Transverse colon (tissue), 4 donors: ENCODE measurements at regions not wholly inside any gene's neighbourhood (a gene's known extent, or its start where the extent isn't known, plus 50 kb on each side); places are given as distances from the start of the nearest gene placed in this dataset.

Source experiments
- DNase-seq: peaks from one replicate; pipeline ENCODE4 v3.0.0-alpha.2; 2019
- H3K27ac ChIP-seq, 4 donors: fragments of 200-600 bp; sonication (generic); 2 replicates each; pipeline ENCODE4 v1.5.1; 2016 to 2018; ENCODE audit warnings: inconsistent platforms in 4 of 4
- H3K27me3 ChIP-seq: fragments of 200-600 bp; sonication (generic); 2 replicates; pipeline ENCODE4 v1.5.1; 2017; ENCODE audit warnings: inconsistent platforms
- H3K36me3 ChIP-seq, 4 donors: fragments of 200-600 bp; sonication (generic); 2 replicates each; pipeline ENCODE4 v1.5.1; 2017 to 2019; ENCODE audit warnings: inconsistent platforms in 4 of 4
- H3K4me1 ChIP-seq, 4 donors: fragments of 200-600 bp; sonication (generic); 2 replicates each; pipeline ENCODE4 v1.5.1; 2017 to 2020; ENCODE audit warnings: inconsistent platforms in 4 of 4
- H3K4me3 ChIP-seq, 4 donors: fragments of 200-600 bp; sonication (generic); 1 replicate in 1 of 4; 2 replicates in 3 of 4; pipeline versions ENCODE4 v1.5.1 to v1.6.1; 2017 to 2019; ENCODE audit warnings: inconsistent platforms in 4 of 4
- H3K9me3 ChIP-seq, 2 donors: fragments of 200-600 bp; sonication (generic); 2 replicates each; pipeline ENCODE4 v1.5.1; 2017 to 2019; ENCODE audit warnings: inconsistent platforms in 2 of 2
- CTCF ChIP-seq, 5 experiments: fragments of 200-600 bp in 3 of 5; fragments of 450-650 bp in 2 of 5; sonication (generic) in 3 of 5; IDR thresholded peaks; 1 replicate in 2 of 5; 2 replicates in 3 of 5; pipeline ENCODE4 v1.5.1; 2016 to 2017; ENCODE audit warnings: antibody characterized with exemption in 5 of 5, inconsistent platforms in 3 of 5, mild to moderate bottlenecking in 2 of 5, moderate library complexity in 1 of 5
- EP300 ChIP-seq: sonication (generic); formaldehyde crosslinking; IDR thresholded peaks from one replicate; pipeline ENCODE4 v1.6.1; 2017; ENCODE audit warnings: antibody characterized with exemption, low read depth
- POLR2A ChIP-seq: fragments of 450-650 bp; IDR thresholded peaks from one replicate; pipeline ENCODE4 v1.6.1; 2016; ENCODE audit warnings: antibody characterized with exemption, mild to moderate bottlenecking, moderate library complexity
- POLR2AphosphoS5 ChIP-seq, 3 donors: sonication (generic); formaldehyde crosslinking; IDR thresholded peaks; one replicate each; pipeline ENCODE4 v1.6.1; 2016; ENCODE audit warnings: antibody characterized with exemption in 3 of 3
- WGBS, 2 donors: methylation state at CpG; one replicate each; pipeline ENCODE4 v1.1.5; 2018; ENCODE audit warnings: low coverage in 1 of 2; 5-methylcytosine and 5-hydroxymethylcytosine counted together
- in situ Hi-C, 4 donors: fragments of 200-750 bp; cut with MboI; loops; one replicate each; pipeline versions ENCODE4 v1.15.0 to v1.15.1; 2017; ENCODE audit warnings: low sequenced_read_pairs in 3 of 4, low pct_ligation_motif_present in 1 of 4, low pct_unique_long_range_greater_than_20kb in 1 of 4
- intact Hi-C: fragments of 100-400 bp; cut with DNase I; formaldehyde crosslinking; loops from one replicate; pipeline ENCODE4 v1.15.1; 2023; ENCODE audit warnings: low total_unique reads

GRCh38 chr3:168803536-168803935, 707.8 kb upstream of the GOLIM4 start:
- TF ChIP-seq CTCF (IDR thresholded peaks at IDR 0.05) (no peak), EP300 (no peak), POLR2A (no peak), POLR2AphosphoS5 (IDR thresholded peaks at IDR 0.05) (no peak)
- Histone ChIP-seq H3K4me3 (no peak overlapping the region), H3K4me1 (no peaks in the 10 kb centered on the region), H3K27me3 (no peaks in the 10 kb centered on the region), H3K9me3 (no peaks in the 10 kb centered on the region), H3K36me3 (no peaks in the 10 kb centered on the region), H3K27ac (no peak overlapping the region)
- no peak for DNase-seq
- in situ Hi-C loops (no loop called here), intact Hi-C loops (no loop called here)
- WGBS, 2 donors = 64 to 86% methylated on average over 1 of the region's 1 CpG

GRCh38 chr3:168802766-168803165, 707.0 kb upstream of the GOLIM4 start:
- H3K27ac ChIP-seq = no peak overlapping the region
- no peak for DNase-seq

GRCh38 chr3:168801794-168802193, 706.1 kb upstream of the GOLIM4 start:
- Histone ChIP-seq H3K27ac (no peak overlapping the region), H3K27me3 (no peaks in the 10 kb centered on the region), H3K9me3 (no peaks in the 10 kb centered on the region), H3K4me1 (no peaks in the 10 kb centered on the region), H3K4me3 (no peak overlapping the region), H3K36me3 (no peaks in the 10 kb centered on the region)
- in situ Hi-C loops (no loop called here), intact Hi-C loops (no loop called here)
- no peak for DNase-seq
- TF ChIP-seq EP300 (no peak), POLR2AphosphoS5 (IDR thresholded peaks at IDR 0.05) (no peak), POLR2A (no peak), CTCF (IDR thresholded peaks at IDR 0.05) (no peak)
- WGBS, 2 donors = 75 to 84% methylated on average over 1 of the region's 1 CpG

More at GRCh38 chr3:168802766-168803165, 707.0 kb upstream of the GOLIM4 start:
- H3K9me3 ChIP-seq = no peaks in the 10 kb centered on the region
- no peaks in the 10 kb centered on the region for H3K4me1 ChIP-seq
- in situ Hi-C loops (no loop called here), intact Hi-C loops (no loop called here)
- TF ChIP-seq POLR2AphosphoS5 (IDR thresholded peaks at IDR 0.05) (no peak), POLR2A (no peak), EP300 (no peak), CTCF (IDR thresholded peaks at IDR 0.05) (no peak)
- no peaks in the 10 kb centered on the region for H3K27me3 ChIP-seq
- H3K36me3 ChIP-seq = no peaks in the 10 kb centered on the region
- no peak overlapping the region for H3K4me3 ChIP-seq
- 62 to 84% methylated on average over 4 of the region's 4 CpGs for WGBS, 2 donors

- H3K27ac ChIP-seq = no peak overlapping the region
- in situ Hi-C loops (no loop called here), intact Hi-C loops (no loop called here)
- H3K4me1 ChIP-seq = no peaks in the 10 kb centered on the region
- H3K27me3 ChIP-seq = no peaks in the 10 kb centered on the region
- 80 to 89% methylated on average over 3 of the region's 3 CpGs for WGBS, 2 donors
- DNase-seq = no peak
- TF ChIP-seq CTCF (IDR thresholded peaks at IDR 0.05) = no peak
- no peak for TF ChIP-seq EP300
- TF ChIP-seq POLR2A = no peak
- no peak for TF ChIP-seq POLR2AphosphoS5 (IDR thresholded peaks at IDR 0.05)
- H3K4me3 ChIP-seq = no peak overlapping the region
- no peaks in the 10 kb centered on the region for H3K36me3 ChIP-seq
- H3K9me3 ChIP-seq = no peaks in the 10 kb centered on the region
Observed at GRCh38 chr3:168796339-168796738, 700.6 kb upstream of the GOLIM4 start.
